A549 (cell line): ENCODE measurements at regions not wholly inside any gene's neighbourhood (a gene's known extent, or its start where the extent isn't known, plus 50 kb on each side); places are given as distances from the start of the nearest gene placed in this dataset.

Source experiments
- ATAC-seq, 2 experiments: fragments of 200-7000 bp in 1 of 2; fragments of >200 bp in 1 of 2; cut with Nextera tagmentation in 1 of 2; cut with Tn5 transposase in 1 of 2; 3 replicates each; pipeline versions ENCODE4 v1.8.0 to v1.9.1; 2018 to 2020; ENCODE audit warnings: mild to moderate bottlenecking in 1 of 2, moderate library complexity in 1 of 2
- CTCF ChIA-PET: fragments of 300-600 bp; sonication (Branson Sonifier 250); formaldehyde crosslinking; extraction: SDS; loops from one replicate; lab custom pipeline; 2021; ENCODE audit warnings: antibody characterized with exemption, inconsistent platforms; lab: Yijun Ruan, JAX
- POLR2A ChIA-PET: fragments of 350-600 bp; formaldehyde crosslinking; extraction: SDS; loops from one replicate; lab custom pipeline; 2021; ENCODE audit warnings: antibody characterized with exemption, inconsistent platforms; lab: Yijun Ruan, JAX
- DNase-seq, 2 experiments: peaks; one replicate each; pipeline versions ENCODE4 v3.0.0 to v3.0.0-alpha.2; 2011 to 2016; ENCODE audit warnings: low read depth in 1 of 2, low spot score in 1 of 2
- FAIRE-seq: peaks from 2 replicates; lab custom pipeline; 2011; peaks lifted over from hg19 to GRCh38; lab: Jason Lieb, UNC
- H3K27ac ChIP-seq, 2 experiments: fragments of >200 bp; sonication (Bioruptor Twin); formaldehyde crosslinking; 3 replicates each; pipeline ENCODE4 v1.5.1; 2016 to 2017
- H3K4me1 ChIP-seq: fragments of >200 bp; sonication (Bioruptor Twin); formaldehyde crosslinking; 3 replicates; pipeline ENCODE4 v1.6.1; 2016
- H3K4me2 ChIP-seq: fragments of >200 bp; sonication (Bioruptor Twin); formaldehyde crosslinking; 3 replicates; pipeline ENCODE4 v1.6.1; 2016
- H3K4me3 ChIP-seq: fragments of >200 bp; sonication (Bioruptor Twin); formaldehyde crosslinking; 3 replicates; pipeline ENCODE4 v1.5.1; 2016
- H3K9me3 ChIP-seq: fragments of >200 bp; sonication (Bioruptor Twin); formaldehyde crosslinking; 3 replicates; pipeline ENCODE4 v1.6.1; 2016
- CEBPB ChIP-seq, 2 experiments: fragments of >200 bp in 1 of 2; sonication (Bioruptor Twin) in 1 of 2; formaldehyde crosslinking in 1 of 2; IDR thresholded peaks; 2 replicates each; pipeline ENCODE4 v1.6.1; 2012 to 2016
- CHD2 ChIP-seq: fragments of 150-350 bp; IDR thresholded peaks from 2 replicates; pipeline ENCODE4 v1.6.1; 2014; ENCODE audit warnings: low read length; ENCODE audit not compliant: partially characterized antibody
- EHMT2 ChIP-seq: fragments of 200-600 bp; sonication (generic); IDR thresholded peaks from 2 replicates; pipeline ENCODE4 v1.6.1; 2016; ENCODE audit warnings: antibody characterized with exemption, low read depth, mild to moderate bottlenecking, moderate library complexity
- FOXS1 ChIP-seq: fragments of 250-450 bp; sonication (Bioruptor Pico); IDR thresholded peaks from 2 replicates; pipeline ENCODE4 v1.5.0; 2020; ENCODE audit warnings: mild to moderate bottlenecking, moderate library complexity
- GATA3 ChIP-seq: IDR thresholded peaks from 2 replicates; pipeline ENCODE4 v1.6.1; 2012; ENCODE audit warnings: borderline replicate concordance
- HDAC2 ChIP-seq: fragments of 200-600 bp; sonication (generic); IDR thresholded peaks from 2 replicates; pipeline ENCODE4 v1.6.1; 2016
- HOXB5 ChIP-seq: fragments of 250-450 bp; sonication (Bioruptor Pico); IDR thresholded peaks from 2 replicates; pipeline ENCODE4 v1.5.0; 2020; ENCODE audit warnings: mild to moderate bottlenecking, moderate library complexity
- JUN ChIP-seq, 2 experiments: fragments of >200 bp; sonication (Bioruptor Twin); formaldehyde crosslinking; IDR thresholded peaks; 2 replicates in 1 of 2; 3 replicates in 1 of 2; pipeline ENCODE4 v1.6.1; 2016 to 2017
- MAFK ChIP-seq: fragments of 450-650 bp; IDR thresholded peaks from 2 replicates; pipeline ENCODE4 v1.6.1; 2014; ENCODE audit not compliant: partially characterized antibody
- NPAS2 ChIP-seq: fragments of 250-450 bp; sonication (Bioruptor Pico); IDR thresholded peaks from 2 replicates; pipeline ENCODE4 v1.8.0; 2022; ENCODE audit warnings: mild to moderate bottlenecking, moderate library complexity, borderline replicate concordance
- NR3C1 ChIP-seq: fragments of >200 bp; sonication (Bioruptor Twin); formaldehyde crosslinking; IDR thresholded peaks from 3 replicates; pipeline ENCODE4 v1.6.1; 2017
- PHF8 ChIP-seq: fragments of 200-600 bp; sonication (generic); IDR thresholded peaks from 2 replicates; pipeline ENCODE4 v1.6.1; 2016; ENCODE audit warnings: low read depth, mild to moderate bottlenecking, antibody characterized with exemption, moderate library complexity, borderline replicate concordance
- RARB ChIP-seq: fragments of 250-450 bp; sonication (Bioruptor Pico); IDR thresholded peaks from 2 replicates; pipeline ENCODE4 v1.8.0; 2021; ENCODE audit warnings: mild to moderate bottlenecking, moderate library complexity
- TFCP2L1 ChIP-seq: fragments of 250-450 bp; sonication (Bioruptor Pico); IDR thresholded peaks from 2 replicates; pipeline ENCODE4 v1.5.0; 2021; ENCODE audit warnings: mild to moderate bottlenecking
- ZFP36 ChIP-seq: fragments of 450-650 bp; IDR thresholded peaks from 2 replicates; pipeline ENCODE4 v1.6.1; 2014; ENCODE audit warnings: borderline replicate concordance; ENCODE audit not compliant: partially characterized antibody
- ZNF302 ChIP-seq: fragments of 250-450 bp; sonication (Bioruptor Pico); IDR thresholded peaks from 2 replicates; pipeline ENCODE4 v1.9.0; 2021; ENCODE audit warnings: inconsistent platforms, mild to moderate bottlenecking, moderate library complexity
- WGBS: methylation state at CpG from one replicate; pipeline ENCODE4 v1.1.6; 2017; ENCODE audit errors: missing lambda C conversion rate; 5-methylcytosine and 5-hydroxymethylcytosine counted together
- TF ChIP-seq, protein P1 (sequence below): fragments of 250-450 bp; sonication (Bioruptor Pico); IDR thresholded peaks from 2 replicates; pipeline ENCODE4 v1.5.0; 2020; ENCODE audit warnings: low read depth, mild to moderate bottlenecking, moderate library complexity
- TF ChIP-seq, protein P2 (sequence below): fragments of 150-350 bp; IDR thresholded peaks from 2 replicates; pipeline ENCODE4 v1.6.1; 2014; ENCODE audit warnings: low read depth, mild to moderate bottlenecking, low read length
- TF ChIP-seq, protein P3 (sequence below): fragments of >200 bp; sonication (Bioruptor Twin); formaldehyde crosslinking; IDR thresholded peaks from 3 replicates; pipeline ENCODE4 v1.6.1; 2016
- TF ChIP-seq, protein P4 (sequence below): fragments of 450-650 bp; IDR thresholded peaks from 2 replicates; pipeline ENCODE4 v1.6.1; 2014; ENCODE audit warnings: antibody characterized with exemption
- TF ChIP-seq, protein P5 (sequence below): fragments of 200-600 bp; sonication (generic); IDR thresholded peaks from 2 replicates; pipeline ENCODE4 v1.6.1; 2016; ENCODE audit warnings: antibody characterized with exemption, mild to moderate bottlenecking, moderate library complexity

DNA sequence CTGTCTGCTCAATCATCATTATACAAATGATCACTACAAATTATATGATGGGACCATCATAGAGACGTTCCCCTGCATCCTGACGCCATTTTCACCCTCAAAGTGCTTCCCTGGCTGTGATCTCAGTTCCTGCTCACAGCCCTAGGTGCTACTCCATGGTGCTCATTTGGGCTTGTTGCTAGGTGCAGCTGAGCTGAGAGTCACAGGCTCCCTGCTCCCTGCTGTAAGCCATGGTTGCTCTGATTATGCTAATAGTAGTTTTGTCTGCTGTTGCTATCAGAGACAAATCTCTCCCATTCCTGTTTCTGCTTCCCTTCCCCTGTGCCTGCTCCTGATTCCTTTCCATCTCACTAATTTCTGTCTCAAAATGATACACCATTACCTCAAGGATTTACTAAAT lies 474.3 kb downstream of the METTL15 start:
- ChIA-PET POLR2A (no interaction called here), CTCF (no interaction called here)
- TF ChIP-seq ZFP36 = no peak
- no peak for TF ChIP-seq MAFK
- no peak for TF ChIP-seq HOXB5 (CRISPR knock-in tag)
- TF ChIP-seq RARB (CRISPR knock-in tag) = no peak
- TF ChIP-seq, protein P1, sequence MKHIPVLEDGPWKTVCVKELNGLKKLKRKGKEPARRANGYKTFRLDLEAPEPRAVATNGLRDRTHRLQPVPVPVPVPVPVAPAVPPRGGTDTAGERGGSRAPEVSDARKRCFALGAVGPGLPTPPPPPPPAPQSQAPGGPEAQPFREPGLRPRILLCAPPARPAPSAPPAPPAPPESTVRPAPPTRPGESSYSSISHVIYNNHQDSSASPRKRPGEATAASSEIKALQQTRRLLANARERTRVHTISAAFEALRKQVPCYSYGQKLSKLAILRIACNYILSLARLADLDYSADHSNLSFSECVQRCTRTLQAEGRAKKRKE = no peak
- TF ChIP-seq GATA3 = no peak
- TF ChIP-seq, protein P2, sequence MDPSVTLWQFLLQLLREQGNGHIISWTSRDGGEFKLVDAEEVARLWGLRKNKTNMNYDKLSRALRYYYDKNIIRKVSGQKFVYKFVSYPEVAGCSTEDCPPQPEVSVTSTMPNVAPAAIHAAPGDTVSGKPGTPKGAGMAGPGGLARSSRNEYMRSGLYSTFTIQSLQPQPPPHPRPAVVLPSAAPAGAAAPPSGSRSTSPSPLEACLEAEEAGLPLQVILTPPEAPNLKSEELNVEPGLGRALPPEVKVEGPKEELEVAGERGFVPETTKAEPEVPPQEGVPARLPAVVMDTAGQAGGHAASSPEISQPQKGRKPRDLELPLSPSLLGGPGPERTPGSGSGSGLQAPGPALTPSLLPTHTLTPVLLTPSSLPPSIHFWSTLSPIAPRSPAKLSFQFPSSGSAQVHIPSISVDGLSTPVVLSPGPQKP = no peak
- TF ChIP-seq, protein P3, sequence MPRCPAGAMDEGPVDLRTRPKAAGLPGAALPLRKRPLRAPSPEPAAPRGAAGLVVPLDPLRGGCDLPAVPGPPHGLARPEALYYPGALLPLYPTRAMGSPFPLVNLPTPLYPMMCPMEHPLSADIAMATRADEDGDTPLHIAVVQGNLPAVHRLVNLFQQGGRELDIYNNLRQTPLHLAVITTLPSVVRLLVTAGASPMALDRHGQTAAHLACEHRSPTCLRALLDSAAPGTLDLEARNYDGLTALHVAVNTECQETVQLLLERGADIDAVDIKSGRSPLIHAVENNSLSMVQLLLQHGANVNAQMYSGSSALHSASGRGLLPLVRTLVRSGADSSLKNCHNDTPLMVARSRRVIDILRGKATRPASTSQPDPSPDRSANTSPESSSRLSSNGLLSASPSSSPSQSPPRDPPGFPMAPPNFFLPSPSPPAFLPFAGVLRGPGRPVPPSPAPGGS = no peak
- no peak for TF ChIP-seq HDAC2
- no peak for TF ChIP-seq JUN (IDR thresholded peaks at IDR 0.05)
- no peak for TF ChIP-seq CEBPB (IDR thresholded peaks at IDR 0.05)
- Histone ChIP-seq H3K4me3 (no peak overlapping the region), H3K4me1 (no peaks in the 10 kb centered on the region), H3K9me3 (no peaks in the 10 kb centered on the region), H3K4me2 (no peak overlapping the region), H3K27ac (no peak overlapping the region)
- DNase-seq (no peak), ATAC-seq (no peak), FAIRE-seq (no peak)
- WGBS = 69% methylated on average over 2 of the region's 2 CpGs

DNA sequence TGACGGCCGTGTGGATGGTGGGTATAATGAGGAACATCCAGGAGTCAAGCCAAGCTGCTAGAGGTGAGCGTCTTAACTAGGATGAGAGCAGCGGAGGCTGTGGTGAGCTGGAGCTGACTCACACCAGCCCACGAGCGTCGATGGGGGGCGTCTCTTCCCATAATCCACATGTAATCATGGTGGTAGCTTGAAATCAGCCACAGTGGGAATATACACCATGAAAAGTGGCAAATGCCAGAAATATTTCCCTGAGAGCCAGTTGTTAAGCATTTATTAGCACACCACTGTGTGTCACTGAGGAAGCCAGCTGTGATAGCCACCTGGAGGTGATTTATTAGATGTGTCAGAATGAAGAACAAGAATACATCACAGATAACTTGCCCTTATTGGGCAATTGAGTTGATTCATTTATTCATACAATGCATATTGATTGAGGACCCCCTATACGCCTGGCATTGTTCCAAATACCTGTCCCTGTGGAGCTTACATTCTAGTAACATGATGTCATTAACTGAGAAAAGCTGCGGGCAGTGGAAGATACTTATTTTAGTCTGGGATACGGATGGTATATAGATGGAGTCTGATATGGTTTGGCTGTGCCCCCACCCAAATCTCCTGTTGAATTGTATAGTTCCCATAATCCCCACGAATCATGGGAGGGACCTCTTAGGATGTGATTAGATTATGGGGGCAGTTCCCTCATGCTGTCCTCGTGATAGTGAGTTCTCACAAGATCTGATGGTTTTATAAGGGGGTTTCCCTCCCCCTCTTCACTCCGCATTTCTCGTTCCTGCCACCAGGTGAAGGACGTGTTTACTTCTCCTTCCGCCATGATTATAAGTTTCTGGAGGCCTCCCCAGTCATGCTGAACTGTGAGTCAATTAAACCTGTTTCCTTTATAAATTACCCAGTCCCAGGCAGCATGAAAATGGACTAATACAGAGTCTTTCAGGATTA lies 473.4 kb downstream of the METTL15 start:
- H3K4me3 ChIP-seq = no peak overlapping the region
- POLR2A ChIA-PET = no interaction called here
- TF ChIP-seq EHMT2 = no peak
- DNase-seq (no peak), ATAC-seq (no peak), FAIRE-seq (no peak)
- H3K27ac ChIP-seq = peak overlapping the region in 1 of 2 experiments; percentile 9; a peak in 1 of 6 replicates
- 84% methylated on average over 17 of the region's 17 CpGs for WGBS
- no peaks in the 10 kb centered on the region for H3K9me3 ChIP-seq
- CTCF ChIA-PET = interaction anchor here (1.0 to 1.8 kb wide), 2 partner anchors 11 to 22 kb away, joined by 3 to 4 read pairs; no protein-coding TSS in a partner anchor
- H3K4me1 ChIP-seq = no peaks in the 10 kb centered on the region
- no peak overlapping the region for H3K4me2 ChIP-seq

DNA sequence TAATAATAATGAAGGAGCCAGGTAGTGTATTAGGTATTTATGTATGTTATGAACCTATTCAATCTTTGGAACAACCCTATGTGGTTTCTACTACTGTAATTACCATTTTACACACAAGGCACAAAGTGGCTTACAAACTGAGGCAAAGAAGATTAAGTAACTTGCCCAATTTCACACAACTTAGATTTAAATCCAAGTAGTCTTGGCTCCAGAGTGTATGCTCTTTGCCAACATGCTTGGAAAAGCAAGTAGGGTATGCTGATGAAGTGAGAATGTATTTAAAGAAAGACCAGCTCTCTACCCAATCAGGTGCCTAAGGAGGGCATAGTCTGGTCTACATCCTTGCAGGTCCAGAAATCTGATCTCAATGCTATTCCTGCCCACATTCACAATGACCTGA lies 463.2 kb downstream of the METTL15 start:
- H3K27ac ChIP-seq = 0 out of 6 replicates have a peak overlapping the region, but pooled peaks of 1 of the 2 experiments have one; percentile 5
- FAIRE-seq (no peak), DNase-seq (no peak), ATAC-seq (no peak)
- peaks cover 10% of the 10 kb centered on the region for H3K4me1 ChIP-seq
- CTCF ChIA-PET = interaction anchor here (0.5 kb wide), 1 partner anchor 85 kb away, joined by 3 read pairs; no protein-coding TSS in a partner anchor
- H3K9me3 ChIP-seq = peaks cover 7% of the 10 kb centered on the region; the same call in 1 of the 3 replicates
- H3K4me2 ChIP-seq = no peak overlapping the region
- POLR2A ChIA-PET = no interaction called here
- TF ChIP-seq NPAS2 (CRISPR knock-in tag) (no peak), CHD2 (no peak), NR3C1 (no peak), FOXS1 (CRISPR knock-in tag) (no peak), PHF8 (no peak), ZNF302 (no peak), EHMT2 (no peak), TFCP2L1 (CRISPR knock-in tag) (no peak)
- TF ChIP-seq, protein P4, sequence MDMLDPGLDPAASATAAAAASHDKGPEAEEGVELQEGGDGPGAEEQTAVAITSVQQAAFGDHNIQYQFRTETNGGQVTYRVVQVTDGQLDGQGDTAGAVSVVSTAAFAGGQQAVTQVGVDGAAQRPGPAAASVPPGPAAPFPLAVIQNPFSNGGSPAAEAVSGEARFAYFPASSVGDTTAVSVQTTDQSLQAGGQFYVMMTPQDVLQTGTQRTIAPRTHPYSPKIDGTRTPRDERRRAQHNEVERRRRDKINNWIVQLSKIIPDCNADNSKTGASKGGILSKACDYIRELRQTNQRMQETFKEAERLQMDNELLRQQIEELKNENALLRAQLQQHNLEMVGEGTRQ = no peak
- TF ChIP-seq, protein P5, sequence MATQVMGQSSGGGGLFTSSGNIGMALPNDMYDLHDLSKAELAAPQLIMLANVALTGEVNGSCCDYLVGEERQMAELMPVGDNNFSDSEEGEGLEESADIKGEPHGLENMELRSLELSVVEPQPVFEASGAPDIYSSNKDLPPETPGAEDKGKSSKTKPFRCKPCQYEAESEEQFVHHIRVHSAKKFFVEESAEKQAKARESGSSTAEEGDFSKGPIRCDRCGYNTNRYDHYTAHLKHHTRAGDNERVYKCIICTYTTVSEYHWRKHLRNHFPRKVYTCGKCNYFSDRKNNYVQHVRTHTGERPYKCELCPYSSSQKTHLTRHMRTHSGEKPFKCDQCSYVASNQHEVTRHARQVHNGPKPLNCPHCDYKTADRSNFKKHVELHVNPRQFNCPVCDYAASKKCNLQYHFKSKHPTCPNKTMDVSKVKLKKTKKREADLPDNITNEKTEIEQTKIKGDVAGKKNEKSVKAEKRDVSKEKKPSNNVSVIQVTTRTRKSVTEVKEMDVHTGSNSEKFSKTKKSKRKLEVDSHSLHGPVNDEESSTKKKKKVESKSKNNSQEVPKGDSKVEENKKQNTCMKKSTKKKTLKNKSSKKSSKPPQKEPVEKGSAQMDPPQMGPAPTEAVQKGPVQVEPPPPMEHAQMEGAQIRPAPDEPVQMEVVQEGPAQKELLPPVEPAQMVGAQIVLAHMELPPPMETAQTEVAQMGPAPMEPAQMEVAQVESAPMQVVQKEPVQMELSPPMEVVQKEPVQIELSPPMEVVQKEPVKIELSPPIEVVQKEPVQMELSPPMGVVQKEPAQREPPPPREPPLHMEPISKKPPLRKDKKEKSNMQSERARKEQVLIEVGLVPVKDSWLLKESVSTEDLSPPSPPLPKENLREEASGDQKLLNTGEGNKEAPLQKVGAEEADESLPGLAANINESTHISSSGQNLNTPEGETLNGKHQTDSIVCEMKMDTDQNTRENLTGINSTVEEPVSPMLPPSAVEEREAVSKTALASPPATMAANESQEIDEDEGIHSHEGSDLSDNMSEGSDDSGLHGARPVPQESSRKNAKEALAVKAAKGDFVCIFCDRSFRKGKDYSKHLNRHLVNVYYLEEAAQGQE = no peak
- no peak overlapping the region for H3K4me3 ChIP-seq
